ENCODE measurements at regions not wholly inside any gene's neighbourhood (a gene's known extent, or its start where the extent isn't known, plus 50 kb on each side); places are given as distances from the start of the nearest gene placed in this dataset.

GRCh38 chr2:41750829-41751228 lies 297.0 kb upstream of the PKDCC start:
- no peaks in the 10 kb centered on the region for H3K36me3 ChIP-seq (ENCODE audit: insufficient read depth, low read length, poor library complexity, severe bottlenecking)
- peaks cover 10% of the 10 kb centered on the region for H3K27me3 ChIP-seq (replicated peaks; ENCODE audit: insufficient read depth, low read depth, low read length, poor library complexity)
- no peak overlapping the region for H3K27ac ChIP-seq (ENCODE audit: low read depth, low read length, poor library complexity, severe bottlenecking)
- ChIA-PET CTCF (no interaction called here), POLR2A (ENCODE audit: low non-redundant PET) (no interaction called here)
- no TSS peak for BruUV-seq (replicated peaks)
- DNase-seq (ENCODE audit: low spot score): no peak
- TF ChIP-seq EZH2 (IDR thresholded peaks at IDR 0.05; ENCODE audit: borderline replicate concordance, low read depth, low read length, poor library complexity, severe bottlenecking): no peak
- no peak for TF ChIP-seq CTCF (conservative IDR thresholded peaks at IDR 0.05; ENCODE audit: low read depth, low read length)
- no peaks in the 10 kb centered on the region for H3K4me1 ChIP-seq (ENCODE audit: insufficient read depth, low read length, poor library complexity, severe bottlenecking)
- H3K9me3 ChIP-seq (ENCODE audit: low read depth, low read length, poor library complexity, severe bottlenecking): no peaks in the 10 kb centered on the region
- H3K4me3 ChIP-seq (ENCODE audit: low read depth, low read length, poor library complexity, severe bottlenecking): no peak overlapping the region
- intact Hi-C loops (cut with micrococcal nuclease; ENCODE audit: unreplicated experiment): no loop called here

GRCh38 chr2:41759880-41760279 lies 287.9 kb upstream of the PKDCC start:
- Histone ChIP-seq H3K27me3 (replicated peaks; ENCODE audit: insufficient read depth, low read depth, low read length, poor library complexity) (peaks cover 22% of the 10 kb centered on the region), H3K4me1 (ENCODE audit: insufficient read depth, low read length, poor library complexity, severe bottlenecking) (no peaks in the 10 kb centered on the region), H3K9me3 (ENCODE audit: low read depth, low read length, poor library complexity, severe bottlenecking) (no peaks in the 10 kb centered on the region), H3K36me3 (ENCODE audit: insufficient read depth, low read length, poor library complexity, severe bottlenecking) (no peaks in the 10 kb centered on the region), H3K27ac (ENCODE audit: low read depth, low read length, poor library complexity, severe bottlenecking) (no peak overlapping the region), H3K4me3 (ENCODE audit: low read depth, low read length, poor library complexity, severe bottlenecking) (no peak overlapping the region)
- CTCF ChIA-PET: no interaction called here
- no peak for TF ChIP-seq EZH2 (IDR thresholded peaks at IDR 0.05; ENCODE audit: borderline replicate concordance, low read depth, low read length, poor library complexity, severe bottlenecking)
- no peak for TF ChIP-seq CTCF (conservative IDR thresholded peaks at IDR 0.05; ENCODE audit: low read depth, low read length)
- DNase-seq (ENCODE audit: low spot score): no peak
- intact Hi-C loops (cut with micrococcal nuclease; ENCODE audit: unreplicated experiment): no loop called here
- POLR2A ChIA-PET (ENCODE audit: low non-redundant PET): no interaction called here
- BruUV-seq (replicated peaks): no TSS peak

GRCh38 chr2:41763141-41763540 lies 284.7 kb upstream of the PKDCC start:
- Histone ChIP-seq H3K27me3 (replicated peaks; ENCODE audit: insufficient read depth, low read depth, low read length, poor library complexity) (peaks cover 15% of the 10 kb centered on the region), H3K27ac (ENCODE audit: low read depth, low read length, poor library complexity, severe bottlenecking) (no peak overlapping the region), H3K36me3 (ENCODE audit: insufficient read depth, low read length, poor library complexity, severe bottlenecking) (no peaks in the 10 kb centered on the region), H3K4me1 (ENCODE audit: insufficient read depth, low read length, poor library complexity, severe bottlenecking) (no peaks in the 10 kb centered on the region), H3K4me3 (ENCODE audit: low read depth, low read length, poor library complexity, severe bottlenecking) (no peak overlapping the region), H3K9me3 (ENCODE audit: low read depth, low read length, poor library complexity, severe bottlenecking) (no peaks in the 10 kb centered on the region)
- no TSS peak for BruUV-seq (replicated peaks)
- CTCF ChIA-PET: no interaction called here
- TF ChIP-seq CTCF (conservative IDR thresholded peaks at IDR 0.05; ENCODE audit: low read depth, low read length) (no peak), EZH2 (IDR thresholded peaks at IDR 0.05; ENCODE audit: borderline replicate concordance, low read depth, low read length, poor library complexity, severe bottlenecking) (no peak)
- DNase-seq (ENCODE audit: low spot score): no peak
- POLR2A ChIA-PET (ENCODE audit: low non-redundant PET): no interaction called here
- intact Hi-C loops (cut with micrococcal nuclease; ENCODE audit: unreplicated experiment): no loop called here

Data from A673 (cell line).